Ecto neural progenitor cell (in vitro differentiated cells): ENCODE measurements at regions not wholly inside any gene's neighbourhood (a gene's known extent, or its start where the extent isn't known, plus 50 kb on each side); places are given as distances from the start of the nearest gene placed in this dataset.

Source experiments
- DNase-seq: peaks from one replicate; pipeline ENCODE4 v3.0.0-alpha.2; 2018; ENCODE audit warnings: low spot score

DNA sequence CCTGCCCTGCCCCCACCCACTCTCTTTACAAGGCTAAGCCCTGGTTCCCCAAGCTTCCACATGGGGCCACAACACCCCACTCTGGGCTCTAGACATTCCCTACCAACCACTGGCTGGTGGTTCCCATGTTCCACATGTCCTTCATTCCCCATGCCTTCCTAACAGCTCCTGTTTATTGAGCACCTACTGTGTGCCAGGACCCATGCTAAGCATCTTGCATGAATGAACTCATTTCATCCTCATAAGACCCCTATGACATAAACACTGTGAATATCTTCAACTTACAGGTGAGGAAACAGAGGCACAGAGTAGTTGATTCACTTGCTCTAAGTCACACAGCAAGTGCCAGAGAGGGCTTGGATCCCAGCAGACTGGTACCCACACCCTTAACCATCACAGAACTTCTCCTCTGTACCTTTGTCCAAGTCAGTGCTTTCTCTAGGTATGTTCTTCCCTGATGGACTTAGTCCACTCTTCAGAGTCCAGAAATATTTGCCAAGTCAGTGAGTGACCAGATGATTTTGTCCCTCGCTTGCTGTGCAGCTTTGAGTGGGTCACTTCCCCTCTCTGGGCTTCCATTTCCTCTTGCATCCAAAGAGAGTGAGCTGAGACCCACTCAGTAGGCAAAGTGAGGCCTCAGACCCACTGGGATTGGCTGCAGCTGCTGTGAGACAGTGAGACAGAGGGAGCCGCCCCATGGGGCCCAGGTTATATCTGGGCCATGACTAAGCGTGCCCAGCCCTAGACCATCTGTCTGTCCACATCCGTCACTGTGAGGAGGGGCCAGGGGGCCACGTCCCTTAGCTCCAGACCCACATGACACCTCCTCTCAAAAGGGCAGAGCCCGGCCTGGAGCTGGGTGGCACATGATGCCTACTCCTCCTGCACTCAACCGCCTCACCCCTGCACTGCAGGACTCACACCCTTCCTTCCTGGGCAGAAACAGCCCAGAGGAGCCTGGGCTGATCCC lies 132.4 kb downstream of the MN1 start:
- no peak for DNase-seq

DNA sequence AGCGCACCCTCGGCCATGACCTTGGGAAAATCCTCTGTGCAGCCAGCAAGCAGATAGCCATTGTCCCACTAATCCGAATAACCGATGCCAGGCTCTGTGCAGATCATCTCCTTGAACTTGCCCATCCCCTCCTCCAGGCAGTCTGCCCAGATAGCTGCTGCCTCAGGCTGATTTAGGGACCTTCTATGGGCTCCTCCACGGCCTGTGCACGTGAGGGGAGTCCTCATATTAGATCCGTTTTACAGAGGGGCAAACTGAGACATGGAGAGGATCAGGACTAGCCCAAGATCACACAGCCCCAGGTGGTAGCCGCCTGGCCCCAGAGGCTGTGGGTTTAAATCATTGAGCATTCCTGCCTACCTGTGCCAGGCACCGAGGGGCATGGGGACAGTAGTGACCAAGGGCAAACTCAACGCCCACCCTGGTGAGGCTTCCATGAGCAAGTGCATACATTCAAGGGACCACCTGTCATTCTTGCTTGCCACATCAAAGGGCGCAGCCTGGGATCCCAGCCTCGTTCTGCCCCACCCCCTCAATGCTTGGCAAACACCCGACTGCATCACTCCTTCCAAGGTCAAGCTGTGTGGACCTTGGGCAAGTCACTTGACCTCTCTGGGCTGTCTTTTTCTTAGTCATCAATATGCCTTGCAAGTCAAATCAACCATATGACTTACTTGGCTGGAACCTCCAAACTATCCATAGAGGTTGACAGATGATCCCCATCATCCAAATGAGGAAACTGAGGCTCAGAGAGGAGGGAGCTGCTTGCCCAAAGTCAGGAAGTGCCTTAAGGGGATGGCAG lies 131.6 kb downstream of the MN1 start:
- DNase-seq: no peak

DNA sequence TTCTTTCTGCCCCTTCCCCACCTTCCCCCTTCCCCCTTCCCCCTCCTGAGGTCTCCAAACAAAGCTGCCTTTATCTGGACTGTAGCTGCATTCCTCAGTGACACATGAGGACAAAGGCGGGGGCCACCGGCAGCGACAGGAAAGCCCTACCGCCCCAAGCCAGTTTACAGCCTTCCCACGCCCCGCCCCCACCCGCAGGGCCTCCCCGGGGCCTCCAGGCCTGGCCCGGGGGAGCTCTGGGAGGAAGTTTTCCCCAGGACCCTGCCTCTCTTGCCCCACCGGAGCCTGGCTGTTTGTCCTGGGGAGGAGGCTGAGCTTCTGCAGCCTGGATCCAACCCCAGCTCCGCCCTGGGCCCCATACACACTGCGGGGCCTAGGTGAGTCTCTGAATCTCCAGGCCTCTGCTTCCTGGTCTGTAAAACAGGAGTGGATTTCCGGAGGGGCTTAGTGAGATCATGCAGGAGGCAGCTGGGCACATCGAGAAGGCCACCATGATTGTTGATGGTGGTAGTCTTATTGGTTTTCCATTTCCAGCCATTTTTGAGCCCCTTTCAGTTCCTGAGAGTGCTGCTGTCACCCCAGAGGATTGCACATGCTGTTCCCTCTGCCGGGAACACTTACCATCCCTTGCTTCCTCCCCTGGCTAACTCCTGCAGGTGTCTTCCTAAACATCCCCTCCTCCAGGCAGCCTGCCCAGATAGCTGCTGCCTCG lies 130.7 kb downstream of the MN1 start:
- peak; percentile 95 for DNase-seq

DNA sequence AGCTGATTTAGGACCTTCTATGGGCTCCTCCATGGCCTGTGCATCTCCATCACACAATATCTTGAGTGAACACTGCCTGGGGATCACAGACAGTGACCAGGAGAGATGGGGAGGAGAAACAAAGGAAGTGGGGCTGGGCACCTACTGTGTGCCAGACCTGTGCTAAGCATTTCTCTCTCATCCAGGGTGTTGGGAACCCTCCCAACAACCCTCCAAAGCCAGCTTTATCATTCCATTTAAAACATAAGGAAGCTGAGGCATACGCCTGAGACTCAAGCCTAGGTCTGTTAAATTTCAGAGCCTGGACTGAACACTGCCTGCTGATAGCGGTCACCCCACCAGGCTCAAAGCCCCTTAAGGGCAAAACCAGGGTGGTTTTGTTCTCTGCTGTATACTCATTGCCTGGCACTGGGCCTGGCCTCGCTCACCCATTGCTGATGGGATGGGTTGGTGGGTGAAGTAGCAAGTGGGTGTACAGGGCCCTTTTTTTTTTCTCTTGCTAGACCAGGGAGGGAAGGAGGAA lies 130.1 kb downstream of the MN1 start:
- DNase-seq: no peak

DNA sequence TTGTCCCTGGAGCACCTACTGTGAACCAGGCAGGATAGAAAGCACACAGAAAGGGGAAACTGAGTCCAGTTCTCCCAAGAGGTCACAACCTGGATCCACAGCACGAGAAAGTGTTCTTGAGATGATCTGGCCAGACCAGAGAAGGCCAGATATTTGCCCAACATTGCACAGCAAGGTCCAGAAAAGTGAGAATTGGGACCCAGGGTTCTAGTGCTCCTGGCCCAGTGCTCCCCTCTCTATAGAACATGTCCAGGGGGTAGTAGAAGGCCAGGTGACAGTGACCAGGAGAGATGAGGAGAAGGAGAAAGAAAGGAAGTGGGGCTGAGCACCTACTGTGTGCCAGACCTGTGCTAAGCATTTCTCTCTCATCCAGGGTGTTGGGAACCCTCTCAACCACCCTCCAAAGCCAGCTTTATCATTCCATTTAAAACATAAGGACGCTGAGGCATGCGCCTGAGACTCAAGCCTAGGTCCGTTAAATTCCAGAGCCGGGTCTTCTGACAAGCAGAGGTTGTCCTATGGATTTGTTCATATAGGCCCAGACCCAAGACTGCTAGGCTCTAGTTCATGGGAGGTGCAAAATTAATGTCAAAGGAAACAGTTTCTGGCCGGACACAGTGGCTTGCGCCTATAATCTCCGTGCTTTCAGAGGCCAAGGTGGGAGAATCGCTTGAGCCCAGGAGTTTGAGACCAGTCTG lies 128.7 kb downstream of the MN1 start:
- DNase-seq: no peak

DNA sequence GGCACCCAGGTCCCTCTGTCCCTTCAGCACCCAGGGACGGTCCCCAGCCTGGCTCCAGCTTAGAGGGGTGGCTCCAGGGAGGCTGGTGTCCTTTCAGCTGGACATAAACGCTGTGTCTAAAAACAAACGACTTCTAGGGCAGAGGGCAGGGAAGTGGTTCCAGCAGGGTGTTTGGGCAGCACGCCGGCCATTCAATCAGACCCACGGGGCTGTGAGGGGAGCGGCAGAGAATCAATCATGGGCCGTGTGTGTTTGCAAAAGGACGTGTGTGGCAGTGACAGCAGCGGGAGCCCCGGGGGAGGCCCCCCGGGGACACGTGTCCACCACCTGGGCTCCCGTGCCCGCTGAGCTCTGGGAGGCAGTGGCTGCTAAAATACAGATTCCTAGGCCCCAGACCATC lies 127.7 kb downstream of the MN1 start:
- no peak for DNase-seq

DNA sequence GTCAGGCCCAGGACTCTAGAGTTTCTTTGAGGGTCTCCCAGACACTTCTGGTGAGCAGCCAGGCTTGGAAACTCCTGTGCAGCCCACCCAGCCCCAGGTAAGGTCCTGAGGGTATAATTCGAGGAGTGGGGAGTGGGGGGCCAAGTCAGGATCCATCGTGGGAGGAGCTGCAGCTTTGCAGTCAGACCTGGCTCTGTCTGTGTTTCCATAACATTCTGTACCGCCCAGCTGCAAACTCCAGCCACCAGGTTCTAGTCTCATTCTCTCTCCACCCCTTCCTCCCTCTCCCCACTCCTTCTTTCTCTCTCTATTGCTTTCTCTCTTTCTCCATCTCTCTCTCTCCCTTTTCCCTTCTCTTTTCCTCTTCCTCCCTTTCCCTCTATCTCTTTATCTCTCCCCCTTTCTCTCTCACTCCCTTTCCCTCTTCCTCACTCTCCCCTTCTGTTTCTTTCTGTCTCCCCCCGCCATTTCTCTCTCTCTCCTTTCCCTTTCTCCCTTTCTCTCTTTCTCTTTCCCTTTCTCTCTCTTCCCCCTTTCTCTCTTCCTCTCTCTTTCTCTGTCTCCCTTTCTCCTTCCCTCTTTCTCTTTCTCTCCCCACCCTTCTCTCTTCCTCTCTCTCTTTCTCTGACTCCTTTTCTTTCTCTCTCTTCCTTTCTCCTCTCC lies 127.2 kb downstream of the MN1 start:
- DNase-seq: no peak

DNA sequence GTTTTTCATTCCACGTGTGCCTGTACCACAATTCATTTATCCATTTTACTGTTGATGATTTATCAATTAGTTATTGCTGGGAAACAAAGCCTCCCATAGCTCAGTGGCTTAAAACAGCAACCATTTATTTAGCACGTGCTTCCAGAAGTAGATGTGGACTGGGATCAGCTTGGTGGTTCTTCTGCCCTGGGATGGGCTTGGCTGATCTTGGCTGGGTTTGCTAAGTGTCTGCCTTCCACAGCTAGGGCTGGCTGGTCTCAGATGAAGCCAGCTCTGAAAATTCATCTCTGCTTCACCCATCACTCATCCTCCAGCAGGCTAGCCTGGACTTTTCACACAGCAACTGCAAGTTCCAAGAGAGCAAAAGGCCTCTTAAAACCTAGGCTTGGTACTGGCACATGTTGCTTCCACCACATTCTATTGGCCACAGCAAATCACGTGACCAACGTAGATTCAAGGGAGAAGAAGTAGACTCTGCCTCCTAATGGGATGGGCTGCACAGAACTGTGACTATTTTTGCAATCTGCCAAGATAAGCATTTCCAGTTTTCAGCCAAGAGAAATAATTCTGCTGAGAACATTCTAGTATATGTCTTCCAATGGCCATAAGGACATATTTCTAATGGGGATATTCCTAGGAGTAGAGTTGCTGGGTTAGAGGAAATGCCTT lies 124.9 kb downstream of the MN1 start:
- DNase-seq: no peak

DNA sequence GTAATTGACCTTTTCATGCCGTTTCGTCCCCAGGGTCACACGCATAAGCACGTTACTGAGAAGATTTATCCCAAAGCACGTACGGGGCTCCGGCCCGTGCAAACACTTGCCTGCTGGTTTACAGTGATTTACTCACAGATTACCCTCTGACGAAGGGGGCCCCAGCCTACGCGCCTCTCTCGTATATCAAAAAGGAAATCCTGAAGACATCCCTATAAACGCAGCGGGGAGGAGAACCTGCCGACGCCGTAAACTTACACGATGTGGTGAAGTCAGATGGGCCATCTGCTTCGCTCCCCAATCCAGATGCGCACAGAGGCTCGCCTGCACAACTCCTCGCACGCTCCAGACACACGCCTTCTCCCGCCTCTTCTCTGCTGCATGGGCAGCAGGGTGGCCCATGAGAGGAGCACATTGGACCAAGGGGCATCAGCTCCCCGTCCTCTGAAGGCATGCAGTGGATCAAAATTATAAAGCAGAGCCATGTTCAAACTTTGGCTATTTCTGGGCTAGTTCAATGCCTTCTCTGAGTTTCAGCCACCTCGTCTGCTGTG lies 123.6 kb downstream of the MN1 start:
- DNase-seq: no peak

DNA sequence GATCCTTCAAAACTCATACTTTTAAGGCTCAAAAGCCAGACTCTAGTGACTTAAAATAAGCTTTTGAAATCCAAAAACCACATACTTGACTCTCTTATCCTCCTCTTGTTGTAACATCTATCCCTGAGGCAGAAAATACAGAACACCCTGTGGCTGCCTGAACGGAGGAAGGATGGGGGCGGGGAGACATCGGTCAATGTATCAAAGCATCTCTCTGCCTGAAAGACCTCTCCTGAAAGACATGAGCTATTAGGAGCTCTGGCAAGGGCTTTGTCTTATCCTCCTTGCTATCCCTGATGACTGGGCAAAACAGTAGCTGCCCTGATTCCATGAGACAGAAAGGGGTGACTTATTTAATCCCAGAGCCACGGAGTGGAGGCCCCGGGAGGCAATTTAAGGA lies 122.4 kb downstream of the MN1 start:
- DNase-seq: no peak

DNA sequence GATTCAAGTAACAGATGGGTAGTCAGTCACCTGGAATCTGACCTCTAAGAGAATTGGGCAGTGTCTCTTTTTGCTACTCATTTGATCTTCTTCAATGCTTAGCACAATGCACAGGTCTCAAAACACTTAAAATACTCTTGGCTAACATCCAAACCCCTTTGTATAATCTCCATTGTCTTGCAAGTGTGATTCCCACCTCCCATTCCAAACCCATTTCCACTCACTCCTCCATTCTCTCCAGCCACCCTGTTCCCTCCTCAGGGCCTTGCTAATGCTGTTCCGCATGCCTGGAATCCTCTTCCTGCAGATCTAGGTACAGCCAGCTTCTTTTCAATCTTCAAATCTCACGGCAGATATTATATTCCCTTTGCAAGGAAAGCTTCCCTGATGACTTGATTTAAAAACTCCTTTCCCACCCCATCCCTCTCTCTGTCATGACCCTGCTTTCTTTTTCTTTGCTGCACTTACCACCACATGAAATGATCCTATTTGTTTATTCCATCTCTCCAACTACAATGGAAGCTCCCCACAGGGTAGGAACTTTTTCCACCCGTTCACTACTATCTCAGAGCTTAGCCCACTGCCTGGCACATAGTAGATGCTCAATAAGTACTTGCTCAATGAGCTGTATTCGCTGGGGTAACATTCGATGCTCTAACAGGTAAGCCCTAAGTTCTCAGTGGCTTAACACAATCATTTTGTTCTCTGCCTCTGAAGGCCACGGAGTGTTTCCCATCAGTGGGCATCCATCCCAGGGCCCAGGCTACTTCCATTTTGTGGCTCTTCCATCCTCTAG lies 121.7 kb downstream of the MN1 start:
- no peak for DNase-seq

DNA sequence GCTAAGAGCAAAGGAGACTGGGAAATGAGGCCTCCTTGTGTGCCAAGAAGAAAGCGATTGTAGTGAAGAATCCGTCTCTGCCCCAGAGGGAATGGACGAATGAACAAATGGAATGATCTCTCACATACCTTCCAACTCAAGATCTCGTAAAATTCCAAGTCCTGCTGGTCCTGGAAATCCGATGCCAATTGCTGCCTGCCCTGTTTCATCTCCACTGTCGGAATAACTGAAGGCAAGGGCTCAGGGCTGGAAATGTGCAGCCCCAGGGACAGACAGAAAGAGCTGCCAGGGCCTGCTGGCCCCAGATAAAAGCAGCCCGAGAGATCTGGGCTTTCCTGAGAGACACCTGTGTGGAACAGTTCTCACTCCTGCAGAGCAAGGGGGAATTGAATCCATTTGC lies 120.9 kb downstream of the MN1 start:
- no peak for DNase-seq

DNA sequence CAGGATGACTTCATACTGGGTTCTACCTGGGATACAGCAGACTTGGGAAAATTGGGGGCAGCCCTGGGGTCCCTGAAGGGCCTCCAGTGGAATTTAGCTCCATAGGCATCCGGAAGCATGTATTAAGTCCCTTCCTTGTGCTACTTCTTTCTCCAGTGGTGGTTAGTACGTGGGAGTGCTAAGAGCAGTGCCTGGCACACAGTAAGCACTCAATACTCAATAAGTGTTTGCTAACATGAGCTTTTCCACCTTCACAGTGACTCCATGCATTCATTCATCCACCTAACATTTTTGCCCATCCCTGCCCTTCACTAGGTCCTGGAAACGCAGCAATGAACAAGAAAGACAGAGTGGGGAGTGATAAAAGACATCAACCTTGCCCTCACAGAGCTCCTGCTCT lies 120.5 kb downstream of the MN1 start:
- no peak for DNase-seq

DNA sequence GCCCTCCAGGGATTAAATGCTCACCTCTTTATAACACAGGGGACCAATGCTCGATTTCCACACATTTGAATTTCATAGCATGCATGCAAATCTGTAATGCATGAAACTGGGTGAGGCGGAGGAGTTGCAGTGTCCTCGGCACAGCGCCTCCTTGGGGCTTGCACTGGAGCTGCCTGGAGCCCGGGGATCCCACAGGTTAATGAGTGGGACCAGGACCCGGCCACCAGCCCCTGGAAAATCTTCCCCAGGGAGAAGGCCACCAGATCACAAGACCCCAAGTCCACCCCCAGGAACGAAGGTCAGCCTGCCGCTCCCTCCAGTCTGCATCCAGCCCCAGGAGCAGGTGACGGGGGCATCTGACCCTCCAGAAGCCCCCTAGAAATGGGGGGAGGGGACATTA lies 119.1 kb downstream of the MN1 start:
- peak; percentile 72 for DNase-seq

DNA sequence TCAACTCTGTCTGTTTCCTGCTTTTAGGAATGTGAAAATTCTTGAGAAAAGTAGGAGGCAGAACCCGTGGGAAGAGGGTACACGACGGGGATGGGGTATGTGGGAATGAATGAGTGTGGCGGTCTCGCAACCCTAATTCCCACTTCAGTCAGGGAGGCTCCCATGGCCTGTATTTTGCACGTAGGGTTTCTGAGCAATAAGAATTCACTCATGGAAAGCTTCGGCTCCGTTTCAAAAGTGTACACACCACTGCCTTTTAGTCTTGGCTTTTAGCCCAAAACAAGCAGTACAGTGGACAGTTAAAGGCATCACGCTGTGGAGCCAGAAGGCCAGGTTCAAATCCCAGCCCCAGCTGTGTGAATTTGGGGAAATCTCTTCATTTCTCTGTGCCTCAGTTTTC lies 116.7 kb downstream of the MN1 start:
- no peak for DNase-seq

DNA sequence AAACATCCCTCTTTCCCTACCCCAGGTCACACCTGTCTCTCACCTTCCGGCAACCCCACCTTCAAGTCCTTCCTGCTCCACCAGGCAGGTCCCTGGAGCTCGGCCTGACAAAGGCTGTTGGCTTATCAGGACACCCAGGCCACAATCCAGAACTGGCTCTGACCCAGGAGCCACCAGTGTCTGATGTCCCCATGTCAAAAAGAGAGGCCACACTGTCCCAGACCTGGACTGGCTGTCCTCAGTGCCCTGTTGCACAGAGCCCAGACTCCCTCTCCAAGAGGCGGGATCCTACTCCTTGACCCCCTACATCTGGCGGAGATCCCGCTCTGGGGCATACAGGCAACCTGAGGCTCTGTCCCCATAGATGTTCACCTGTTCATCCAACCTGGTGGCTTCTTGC lies 116.0 kb downstream of the MN1 start:
- no peak for DNase-seq

DNA sequence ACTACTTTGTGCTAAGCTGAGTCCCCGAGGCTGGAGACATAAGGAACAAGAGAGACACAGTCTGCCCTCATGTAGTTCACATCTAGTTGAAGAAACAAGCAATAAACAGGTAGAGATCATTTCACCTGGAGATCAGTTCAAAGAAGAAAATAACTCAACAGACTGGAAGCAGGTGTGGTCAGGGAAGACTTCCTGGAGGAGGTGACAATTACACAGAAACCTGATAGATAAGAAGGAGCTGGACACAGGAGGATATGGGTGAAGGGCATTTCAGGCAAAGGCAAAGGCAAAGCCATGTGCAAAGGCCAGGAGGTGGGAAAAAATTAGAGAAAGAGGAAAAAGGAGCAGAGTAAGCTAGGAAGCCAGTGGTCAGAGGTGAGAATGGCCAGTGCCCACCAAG lies 115.6 kb downstream of the MN1 start:
- no peak for DNase-seq

DNA sequence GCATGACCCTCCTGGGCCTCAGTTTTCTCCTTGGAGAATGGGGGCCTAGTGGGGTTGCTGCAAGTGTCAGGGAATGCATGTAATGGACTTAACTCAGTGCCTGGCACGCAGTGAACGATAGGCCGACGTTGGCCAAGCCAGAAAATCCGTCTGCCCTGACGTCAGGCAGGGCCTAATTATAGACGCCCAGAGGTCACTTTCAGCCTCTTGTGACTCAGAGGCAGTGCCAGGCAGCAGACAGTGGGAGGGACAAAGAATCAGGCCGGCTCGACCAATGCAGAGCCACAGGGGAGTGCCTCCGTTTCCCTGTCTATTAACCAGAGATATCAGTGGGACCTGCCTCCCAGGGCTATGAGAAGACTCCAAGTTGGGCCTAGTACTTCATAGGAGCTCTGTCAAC lies 115.0 kb downstream of the MN1 start:
- no peak for DNase-seq

DNA sequence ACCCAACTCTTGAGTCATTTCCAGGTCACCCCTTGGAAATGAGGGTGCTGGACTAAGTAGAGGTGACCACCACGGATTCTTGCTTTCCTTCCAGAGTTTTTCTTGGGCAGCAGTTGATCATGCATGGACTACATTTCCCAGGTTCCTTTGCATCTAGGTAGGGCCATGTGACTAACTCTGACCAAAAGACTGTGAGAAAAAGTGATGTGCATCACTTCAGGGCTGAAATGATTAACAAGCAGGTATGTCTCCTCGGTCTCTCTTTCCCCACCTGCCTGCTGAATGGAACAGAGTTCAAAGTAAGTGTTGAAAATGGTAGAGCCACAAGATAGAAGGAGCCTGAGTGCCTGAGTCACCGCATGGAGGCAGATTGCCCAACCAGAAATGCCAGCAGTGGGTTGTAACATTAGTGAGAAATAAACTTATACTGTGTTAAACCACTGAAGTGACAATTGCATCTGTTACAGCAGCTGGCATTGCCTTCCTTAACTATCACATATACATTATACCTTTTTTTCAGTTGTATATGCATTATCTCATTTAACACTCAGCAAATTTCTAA lies 113.5 kb downstream of the MN1 start:
- DNase-seq: no peak
